GM04503 (cell line): ENCODE measurements at regions not wholly inside any gene's neighbourhood (a gene's known extent, or its start where the extent isn't known, plus 50 kb on each side); places are given as distances from the start of the nearest gene placed in this dataset.
A peak's percentile ranks its signal among the peaks of the same experiment; 100 is the strongest.

Source experiments
- DNase-seq: peaks from one replicate; pipeline ENCODE4 v3.0.0-alpha.2; 2012; ENCODE audit warnings: low read depth

- no peak for DNase-seq
Measured at GRCh38 chr5:40385544-40385943, 294.2 kb upstream of the PTGER4 start.

GRCh38 chr5:40384782-40385390, 294.8 kb upstream of the PTGER4 start:
- no peak for DNase-seq

DNA sequence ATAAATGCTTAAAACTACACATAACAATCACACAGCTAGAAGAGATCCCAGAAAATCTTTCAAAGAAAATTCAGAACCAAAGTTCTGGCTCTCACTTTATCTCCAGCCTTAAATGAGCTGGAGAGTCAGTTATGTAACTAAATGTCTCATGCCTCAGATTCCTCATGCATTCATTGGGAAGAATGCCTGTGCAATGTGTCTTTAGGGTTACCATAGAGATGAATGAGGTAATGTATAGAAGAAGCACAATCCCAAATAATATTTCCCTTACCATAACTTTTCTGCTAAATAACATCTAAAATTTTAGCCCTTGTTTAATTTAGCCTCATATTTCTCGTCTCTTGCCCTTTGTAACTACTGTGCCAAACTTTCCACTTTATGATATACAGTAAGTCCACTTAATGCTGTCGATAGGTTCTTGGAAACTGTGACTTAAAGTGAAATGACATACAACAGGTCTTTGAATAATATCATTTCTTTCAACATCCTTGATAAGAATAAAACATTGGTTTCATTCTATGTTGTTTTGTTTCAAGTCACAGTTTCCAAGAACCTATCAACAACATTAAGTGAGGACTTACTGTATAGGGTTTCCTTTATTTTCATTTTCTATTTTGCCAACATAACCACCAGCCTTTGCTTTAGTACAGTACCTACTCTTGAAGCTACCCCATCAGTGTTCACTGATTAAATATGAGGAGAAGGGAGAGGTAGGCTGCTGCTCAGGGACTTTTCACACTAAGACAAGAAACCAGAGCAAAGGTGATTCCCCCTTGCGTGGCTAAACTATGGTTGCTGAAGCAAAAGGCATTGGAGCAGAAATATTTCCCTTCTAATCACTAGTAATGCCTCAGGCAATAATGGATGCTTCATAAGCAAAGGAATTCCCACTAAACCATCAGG, 295.7 kb upstream of the PTGER4 start:
- peak; percentile 27 for DNase-seq

GRCh38 chr5:40381676-40382363, 297.9 kb upstream of the PTGER4 start:
- DNase-seq, result no peak

GRCh38 chr5:40381016-40381415, 298.7 kb upstream of the PTGER4 start:
- DNase-seq, result no peak

DNA sequence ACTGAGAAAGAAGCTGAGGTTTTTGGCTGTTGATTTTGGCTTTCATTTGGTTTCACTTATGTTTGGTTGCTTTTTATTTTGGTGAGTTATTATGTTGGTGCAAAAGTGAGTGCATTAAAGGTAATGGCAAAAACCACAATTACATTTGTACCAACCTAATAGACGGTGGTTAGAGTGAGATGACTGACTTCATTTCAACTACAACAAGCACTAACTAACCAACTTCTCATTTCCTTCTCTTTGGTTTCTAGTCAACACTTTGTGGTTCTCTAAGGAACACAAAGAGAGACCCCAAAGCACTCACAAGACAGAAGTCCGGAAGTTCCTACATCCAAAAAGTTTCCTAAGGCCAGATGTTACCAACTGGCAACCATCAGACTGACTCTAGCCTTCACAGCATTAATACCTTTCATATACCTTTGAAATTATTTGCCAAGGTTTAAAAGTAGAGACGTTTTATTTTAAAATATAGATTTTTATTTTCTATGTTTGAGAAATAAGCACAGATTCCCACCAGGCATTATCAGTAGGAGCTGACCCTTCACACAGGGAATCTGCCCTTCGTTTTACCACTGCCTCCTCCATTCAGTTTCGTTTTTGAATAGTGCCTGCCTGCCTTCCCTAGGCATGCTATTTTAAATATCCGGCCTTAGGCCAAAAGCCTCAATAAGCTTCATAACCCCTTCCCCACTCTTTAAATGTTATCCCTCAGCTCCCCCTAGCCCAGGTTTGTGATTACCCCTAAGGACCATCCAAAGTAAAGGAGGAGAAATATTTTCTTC, 301.1 kb upstream of the PTGER4 start:
- DNase-seq, result no peak

DNA sequence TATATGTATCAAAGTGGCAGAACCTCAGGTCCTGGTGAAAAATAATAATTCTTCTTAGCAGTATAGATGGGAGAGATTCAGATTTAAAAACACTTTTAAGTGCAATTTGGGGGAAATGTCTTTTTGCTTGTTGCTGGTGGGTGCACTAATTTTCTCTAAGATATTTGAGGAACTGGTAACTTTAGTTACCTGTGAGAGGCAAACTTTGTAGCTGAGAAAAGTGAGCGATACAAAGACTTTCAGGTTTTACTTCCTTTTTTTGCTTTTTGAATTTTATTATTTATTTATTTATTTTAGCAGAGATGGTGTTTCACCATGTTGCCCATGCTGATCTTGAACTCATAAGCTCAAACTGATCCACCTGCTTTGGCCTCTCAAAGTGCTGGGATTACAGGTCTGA, 303.1 kb upstream of the PTGER4 start:
- no peak for DNase-seq

- no peak for DNase-seq
Measured at GRCh38 chr5:40374853-40375252, 304.9 kb upstream of the PTGER4 start.

DNA sequence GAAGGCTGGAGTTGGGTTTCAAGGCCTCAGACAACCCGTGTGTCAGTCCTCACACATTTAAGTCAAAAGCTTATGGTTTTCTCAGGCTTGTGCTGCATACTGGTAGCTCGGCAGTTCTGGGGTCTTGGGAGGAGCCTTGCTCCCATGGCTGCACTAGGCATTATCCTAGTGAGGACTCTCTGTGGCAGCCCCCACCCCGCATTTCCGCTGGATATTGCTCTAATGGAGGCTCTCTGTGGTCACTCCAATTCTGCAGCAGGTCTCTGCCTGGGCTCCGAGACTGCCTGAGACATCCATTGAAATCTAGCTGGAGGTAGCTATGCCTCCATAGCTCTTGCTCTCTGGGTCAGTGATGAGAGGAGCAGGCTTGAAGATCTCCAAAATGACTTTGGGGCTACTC, 311.5 kb upstream of the PTGER4 start:
- no peak for DNase-seq

GRCh38 chr5:40367255-40367654, 312.5 kb upstream of the PTGER4 start:
- DNase-seq, result no peak

DNA sequence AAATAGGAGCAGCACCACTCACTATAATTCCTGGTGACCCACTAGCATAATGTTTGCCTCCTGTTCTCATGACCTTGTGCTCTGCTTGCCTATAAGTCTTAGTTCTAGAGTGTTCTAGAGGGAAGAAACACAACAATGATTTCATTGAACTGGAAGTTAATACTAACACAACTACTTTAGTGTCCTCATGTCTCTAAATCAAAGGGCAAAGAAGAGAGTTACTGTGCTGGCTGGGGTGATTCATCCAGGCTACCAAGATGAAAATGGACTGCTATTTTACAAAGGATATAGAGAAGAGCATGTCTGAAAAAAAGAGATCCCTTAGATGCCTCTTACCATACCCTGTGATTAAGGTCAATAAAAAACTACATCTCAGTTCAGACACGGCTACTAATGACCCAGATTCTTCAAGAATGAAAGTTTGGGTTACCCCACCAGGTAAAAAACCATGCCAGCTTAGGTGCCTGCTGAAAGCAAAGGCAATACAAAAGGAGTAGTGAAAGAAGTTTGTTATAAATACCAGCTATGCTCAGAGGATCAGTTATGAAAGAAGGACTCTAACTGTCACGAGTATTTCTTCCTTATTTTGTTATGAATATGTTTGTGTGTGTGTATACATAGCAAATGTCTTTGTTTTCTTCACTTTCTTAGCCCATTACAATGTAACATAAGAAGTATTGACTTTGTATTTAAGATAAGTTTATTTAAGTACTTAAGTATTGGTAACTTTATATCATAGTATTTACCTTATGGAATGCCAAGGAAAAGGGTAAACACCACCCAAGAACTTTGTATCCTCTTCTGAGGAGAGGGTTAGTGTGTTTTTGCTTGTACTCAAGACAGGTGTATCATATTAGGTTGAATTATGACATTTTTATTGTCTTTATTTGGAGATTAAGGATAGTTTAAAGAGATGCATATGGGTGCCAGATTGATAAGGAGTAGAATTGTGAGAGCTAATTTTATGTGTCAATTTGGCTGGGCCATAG, 314.1 kb upstream of the PTGER4 start:
- no peak for DNase-seq

DNA sequence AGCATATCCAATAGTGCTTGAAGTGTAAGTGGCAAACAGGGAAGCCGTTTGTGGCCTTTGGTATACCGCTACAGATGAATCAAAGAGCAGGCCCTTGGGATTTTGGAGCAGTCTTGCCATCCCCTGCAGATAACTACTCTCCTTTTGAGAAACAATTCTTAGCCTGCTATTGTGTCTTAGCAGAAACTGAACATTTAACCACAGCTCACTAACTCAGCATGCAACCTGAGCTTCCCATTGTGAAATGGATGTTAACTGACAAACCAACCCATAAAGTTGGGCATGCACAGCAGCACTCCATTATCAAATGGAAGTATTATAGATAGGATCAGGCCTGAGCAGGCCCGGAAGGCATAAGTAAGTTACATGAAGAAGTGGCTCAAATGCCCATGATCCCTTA, 315.3 kb upstream of the PTGER4 start:
- no peak for DNase-seq

- DNase-seq, result no peak
Measured at GRCh38 chr5:40361378-40361777, 318.3 kb upstream of the PTGER4 start.

DNA sequence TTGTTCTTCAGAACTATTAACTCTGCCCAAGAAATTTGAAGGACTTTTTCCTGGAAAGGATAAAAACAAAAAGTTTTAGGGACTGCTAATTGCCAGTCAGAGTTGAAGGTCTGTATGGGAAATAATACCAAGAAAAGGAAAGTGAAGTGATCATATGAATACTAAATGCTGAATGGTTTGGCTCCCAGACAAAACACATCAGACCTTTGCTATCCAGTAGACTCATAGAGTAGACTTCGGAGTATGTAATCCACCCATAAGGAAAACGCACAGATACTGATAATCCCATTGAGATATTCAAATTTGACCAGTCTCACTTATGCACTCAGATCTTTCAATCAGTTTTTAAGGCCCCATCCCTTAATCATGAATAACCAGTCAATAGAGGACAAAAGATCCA, 319.0 kb upstream of the PTGER4 start:
- no peak for DNase-seq

GRCh38 chr5:40359832-40360231, 319.9 kb upstream of the PTGER4 start:
- DNase-seq, result no peak

- no peak for DNase-seq
Measured at GRCh38 chr5:40359093-40359492, 320.6 kb upstream of the PTGER4 start.

- no peak for DNase-seq
Measured at GRCh38 chr5:40356248-40356647, 323.5 kb upstream of the PTGER4 start.

DNA sequence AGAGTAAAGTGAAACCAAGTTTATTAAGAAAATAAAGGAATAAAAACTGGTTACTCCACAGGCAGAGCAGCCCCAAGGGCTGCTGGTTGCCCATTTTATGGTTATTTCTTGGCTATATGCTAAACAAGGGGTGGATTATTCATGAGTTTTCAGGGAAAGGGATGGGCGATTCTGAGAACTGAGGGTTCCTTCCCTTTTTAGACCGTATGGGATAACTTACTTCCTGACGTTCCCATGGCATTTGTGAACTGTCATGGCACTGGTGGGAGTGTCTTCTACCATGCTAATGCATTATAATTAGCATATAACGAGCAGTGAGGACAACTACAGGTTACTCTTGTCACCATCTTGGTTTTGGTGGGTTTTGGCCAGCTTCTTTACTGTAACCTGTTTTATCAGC, 323.9 kb upstream of the PTGER4 start:
- DNase-seq, result no peak

GRCh38 chr5:40355181-40355580, 324.5 kb upstream of the PTGER4 start:
- DNase-seq, result no peak

DNA sequence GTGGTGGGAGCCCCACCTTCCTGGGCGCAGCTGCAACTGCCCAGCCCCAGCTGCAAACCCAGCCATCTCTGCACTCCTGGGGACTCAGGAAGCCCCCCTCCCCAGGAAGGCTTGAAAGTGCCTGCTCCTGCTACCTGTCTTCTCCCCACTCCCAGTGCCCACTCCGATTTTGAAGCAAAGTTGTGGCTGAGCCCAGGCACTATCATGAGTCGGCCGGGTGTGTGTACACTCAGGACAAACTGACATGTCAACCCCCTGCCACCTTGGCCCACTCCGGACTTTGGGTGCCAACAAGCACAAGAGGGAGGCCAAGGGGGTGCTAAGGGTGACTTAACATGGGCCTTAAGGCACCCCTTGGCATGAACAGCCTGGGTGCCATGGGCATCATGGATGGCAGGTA, 325.5 kb upstream of the PTGER4 start:
- DNase-seq, result no peak

DNA sequence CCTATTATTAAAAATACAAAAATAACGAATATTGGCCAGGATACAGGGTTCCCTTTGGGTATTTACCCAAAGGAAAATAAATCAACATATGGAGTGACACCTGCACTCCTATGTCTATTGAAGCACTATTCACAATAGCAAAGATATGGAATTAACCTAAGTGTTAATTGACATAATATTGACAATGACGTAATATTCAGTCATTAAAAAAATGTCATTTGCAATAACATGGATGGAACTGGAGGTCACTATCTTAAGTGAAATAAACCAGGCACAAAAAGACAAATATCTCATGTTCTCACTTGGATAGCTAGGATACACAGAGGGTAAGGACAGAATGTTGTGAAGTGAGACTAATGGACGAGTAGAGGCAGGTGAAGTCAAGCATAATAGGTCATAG, 326.3 kb upstream of the PTGER4 start:
- DNase-seq, result no peak
